GM12865 (cell line): ENCODE measurements at regions not wholly inside any gene's neighbourhood (a gene's known extent, or its start where the extent isn't known, plus 50 kb on each side); places are given as distances from the start of the nearest gene placed in this dataset.
A peak's percentile ranks its signal among the peaks of the same experiment; 100 is the strongest.

ENCODE experiments used
- DNase-seq: peaks from one replicate; pipeline ENCODE4 v3.0.0; 2010; ENCODE audit warnings: low read depth
- H3K4me3 ChIP-seq: 2 replicates; pipeline ENCODE4 v1.5.1; 2011; ENCODE audit warnings: mild to moderate bottlenecking, low read depth, low read length, control low read depth
- TF ChIP-seq, protein P1 (sequence below): IDR thresholded peaks from 2 replicates; pipeline ENCODE4 v1.5.1; 2011; ENCODE audit warnings: low read length, control low read depth, low read depth, inconsistent platforms; ENCODE audit not compliant: insufficient read depth; ENCODE audit errors: missing control alignments

DNA sequence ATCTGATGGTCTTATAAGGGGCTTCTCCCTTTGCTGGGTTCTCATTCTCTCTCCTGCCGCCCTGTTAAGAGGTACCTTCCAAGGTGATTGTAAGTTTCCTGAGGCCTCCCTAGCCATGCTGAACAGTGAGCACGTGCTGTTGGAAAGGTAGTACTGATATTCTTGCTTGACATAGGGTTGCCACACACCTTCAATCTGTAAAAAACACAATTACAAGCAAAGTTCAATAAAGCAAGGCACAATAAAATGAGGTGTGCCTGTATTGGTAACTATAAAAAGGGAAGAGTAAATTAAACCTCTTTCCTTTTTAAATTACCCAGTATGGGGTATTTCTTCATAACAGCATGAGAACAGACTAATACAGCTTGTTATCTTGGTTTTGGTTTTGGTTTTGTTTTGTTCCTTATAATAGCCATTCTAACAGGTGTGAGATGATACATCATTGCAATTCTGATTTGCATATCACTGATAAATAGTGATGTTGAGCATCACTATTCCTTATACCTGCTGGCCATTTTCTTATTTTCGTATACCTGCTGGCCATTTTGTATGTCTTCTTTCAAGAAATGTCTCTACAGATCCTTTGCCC lies 164.9 kb upstream of the TRIM24 start:
- DNase-seq, result peak; percentile 16
- no peak overlapping the region for H3K4me3 ChIP-seq
- TF ChIP-seq, protein P1, sequence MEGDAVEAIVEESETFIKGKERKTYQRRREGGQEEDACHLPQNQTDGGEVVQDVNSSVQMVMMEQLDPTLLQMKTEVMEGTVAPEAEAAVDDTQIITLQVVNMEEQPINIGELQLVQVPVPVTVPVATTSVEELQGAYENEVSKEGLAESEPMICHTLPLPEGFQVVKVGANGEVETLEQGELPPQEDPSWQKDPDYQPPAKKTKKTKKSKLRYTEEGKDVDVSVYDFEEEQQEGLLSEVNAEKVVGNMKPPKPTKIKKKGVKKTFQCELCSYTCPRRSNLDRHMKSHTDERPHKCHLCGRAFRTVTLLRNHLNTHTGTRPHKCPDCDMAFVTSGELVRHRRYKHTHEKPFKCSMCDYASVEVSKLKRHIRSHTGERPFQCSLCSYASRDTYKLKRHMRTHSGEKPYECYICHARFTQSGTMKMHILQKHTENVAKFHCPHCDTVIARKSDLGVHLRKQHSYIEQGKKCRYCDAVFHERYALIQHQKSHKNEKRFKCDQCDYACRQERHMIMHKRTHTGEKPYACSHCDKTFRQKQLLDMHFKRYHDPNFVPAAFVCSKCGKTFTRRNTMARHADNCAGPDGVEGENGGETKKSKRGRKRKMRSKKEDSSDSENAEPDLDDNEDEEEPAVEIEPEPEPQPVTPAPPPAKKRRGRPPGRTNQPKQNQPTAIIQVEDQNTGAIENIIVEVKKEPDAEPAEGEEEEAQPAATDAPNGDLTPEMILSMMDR, result no peak

GRCh38 chr7:138297526-138297925 lies 162.5 kb upstream of the TRIM24 start:
- no peak overlapping the region for H3K4me3 ChIP-seq
- TF ChIP-seq, protein P1, result no peak
- DNase-seq, result no peak

- H3K4me3 ChIP-seq, result no peak overlapping the region
- no peak for DNase-seq
- TF ChIP-seq, protein P1, result no peak
Measured at GRCh38 chr7:138299066-138299465, 161.0 kb upstream of the TRIM24 start.

GRCh38 chr7:138303230-138304070 lies 156.6 kb upstream of the TRIM24 start:
- TF ChIP-seq, protein P1, result no peak
- no peak for DNase-seq
- no peak overlapping the region for H3K4me3 ChIP-seq

DNA sequence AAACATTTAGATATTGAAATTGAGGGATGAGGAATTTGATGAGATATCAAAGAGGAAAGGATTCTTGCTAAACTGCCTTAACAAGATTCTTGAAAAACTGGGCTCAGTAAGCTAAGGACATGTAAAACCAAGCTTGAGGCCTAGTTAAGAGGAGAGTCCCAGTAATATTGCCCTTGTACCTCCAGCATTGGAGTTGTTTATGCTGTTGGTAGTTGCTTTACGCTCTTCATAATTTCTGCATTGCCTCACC lies 156.1 kb upstream of the TRIM24 start:
- H3K4me3 ChIP-seq, result no peak overlapping the region
- DNase-seq, result no peak
- TF ChIP-seq, protein P1, result no peak

DNA sequence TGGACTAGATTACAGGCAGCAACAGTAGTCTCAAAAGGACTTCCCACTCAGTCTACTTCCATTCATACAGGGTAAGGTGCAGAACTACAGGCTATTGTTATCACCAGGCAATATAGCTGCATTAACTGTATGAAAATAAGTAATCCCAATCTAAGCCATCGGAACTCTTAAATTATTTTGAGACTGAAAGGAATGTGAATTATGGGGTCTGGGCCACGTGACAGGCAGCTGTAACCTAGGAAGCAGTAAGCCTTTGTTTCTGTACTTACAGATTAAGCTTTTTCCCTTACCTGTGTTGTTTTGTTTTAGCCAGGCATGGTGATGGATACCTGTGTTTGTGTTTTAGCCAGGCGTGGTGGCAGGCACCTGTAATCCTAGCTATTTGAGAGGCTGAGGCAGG lies 152.4 kb upstream of the TRIM24 start:
- no peak overlapping the region for H3K4me3 ChIP-seq
- no peak for DNase-seq
- TF ChIP-seq, protein P1, result no peak

GRCh38 chr7:138308136-138308535 lies 151.9 kb upstream of the TRIM24 start:
- no peak for DNase-seq
- no peak overlapping the region for H3K4me3 ChIP-seq
- TF ChIP-seq, protein P1, result no peak
